PC-9 (cell line): ENCODE measurements at regions not wholly inside any gene's neighbourhood (a gene's known extent, or its start where the extent isn't known, plus 50 kb on each side); places are given as distances from the start of the nearest gene placed in this dataset.
A peak's percentile ranks its signal among the peaks of the same experiment; 100 is the strongest.

Experiments
- BruUV-seq: library from RNA; stranded (reverse); fragments of 400-500 nt; replicated peaks from 2 replicates; lab custom pipeline; 2021; lab: Mats Ljungman, UMichigan
- CTCF ChIA-PET: fragments of 300-600 bp; sonication (Branson Sonifier 250); formaldehyde crosslinking; loops from one replicate; lab custom pipeline; 2022; ENCODE audit warnings: antibody characterized with exemption; lab: Charles Lee
- POLR2A ChIA-PET: fragments of 300-600 bp; sonication (Branson Sonifier 250); formaldehyde crosslinking; loops from one replicate; lab custom pipeline; 2022; ENCODE audit warnings: antibody characterized with exemption; ENCODE audit not compliant: unreplicated experiment; lab: Charles Lee
- DNase-seq, 2 experiments: peaks; one replicate each; pipeline versions ENCODE4 v3.0.0 to v3.0.0-alpha.2; 2015 to 2022; ENCODE audit warnings: mixed read lengths in 1 of 2
- H2AFZ ChIP-seq: fragments of 200-600 bp; sonication (generic); 2 replicates; pipeline ENCODE4 v1.8.1; 2017; ENCODE audit warnings: antibody characterized with exemption
- H3F3A ChIP-seq: fragments of 200-600 bp; sonication (generic); 2 replicates; pipeline ENCODE4 v1.8.1; 2017; ENCODE audit warnings: antibody characterized with exemption, mild to moderate bottlenecking, low read depth; ENCODE audit not compliant: insufficient read depth
- H3K27ac ChIP-seq: fragments of 200-600 bp; sonication (generic); 2 replicates; pipeline ENCODE4 v1.6.1; 2016; ENCODE audit warnings: mixed run types
- H3K27me3 ChIP-seq: fragments of 200-600 bp; sonication (generic); 2 replicates; pipeline ENCODE4 v1.6.1; 2016; ENCODE audit warnings: low read depth, mixed run types; ENCODE audit not compliant: insufficient read depth
- H3K36me3 ChIP-seq: fragments of 200-600 bp; sonication (generic); 2 replicates; pipeline ENCODE4 v1.6.1; 2016; ENCODE audit warnings: low read depth, mixed run types
- H3K4me1 ChIP-seq: fragments of 200-600 bp; sonication (generic); replicated peaks from 2 replicates; pipeline ENCODE4 v1.6.1; 2016; ENCODE audit warnings: mixed run types; ENCODE audit not compliant: insufficient read depth
- H3K4me2 ChIP-seq: fragments of 200-600 bp; sonication (generic); 2 replicates; pipeline ENCODE4 v1.6.1; 2017; ENCODE audit warnings: mixed run types
- H3K4me3 ChIP-seq: fragments of 200-600 bp; sonication (generic); 2 replicates; pipeline ENCODE4 v1.6.1; 2016; ENCODE audit warnings: mixed run types
- H3K79me2 ChIP-seq: fragments of 200-600 bp; sonication (generic); 2 replicates; pipeline ENCODE4 v1.6.1; 2017; ENCODE audit warnings: low read depth, mixed run types
- H3K9me2 ChIP-seq: fragments of 200-600 bp; sonication (generic); 2 replicates; pipeline ENCODE4 v1.8.1; 2017; ENCODE audit warnings: mild to moderate bottlenecking; ENCODE audit not compliant: insufficient read depth
- H3K9me3 ChIP-seq: fragments of 200-600 bp; sonication (generic); 2 replicates; pipeline ENCODE4 v1.8.1; 2016; ENCODE audit warnings: low read depth; ENCODE audit not compliant: insufficient read depth
- H4K20me1 ChIP-seq: fragments of 200-600 bp; sonication (generic); 2 replicates; pipeline ENCODE4 v1.8.1; 2017; ENCODE audit not compliant: insufficient read depth
- CTCF ChIP-seq: fragments of 200-600 bp; sonication (generic); conservative IDR thresholded peaks from 2 replicates; pipeline ENCODE4 v1.6.1; 2017; ENCODE audit warnings: mixed run types, antibody characterized with exemption, mild to moderate bottlenecking, moderate library complexity
- EZH2 ChIP-seq: fragments of 200-600 bp; sonication (generic); IDR thresholded peaks from 2 replicates; pipeline ENCODE4 v1.8.0; 2017; ENCODE audit warnings: antibody characterized with exemption, low read depth
- intact Hi-C: fragments of 100-400 bp; cut with micrococcal nuclease; formaldehyde crosslinking; loops from one replicate; pipeline ENCODE4 v1.10.0; 2022; ENCODE audit not compliant: unreplicated experiment

- Histone ChIP-seq H3K4me3 (no peak overlapping the region), H3K9me3 (no peaks in the 10 kb centered on the region), H4K20me1 (no peaks in the 10 kb centered on the region), H3K9me2 (no peaks in the 10 kb centered on the region), H3K4me1 (peaks cover 46% of the 10 kb centered on the region), H3K36me3 (no peaks in the 10 kb centered on the region), H3K27ac (no peak overlapping the region), H3K27me3 (no peaks in the 10 kb centered on the region), H3F3A (peaks cover 31% of the 10 kb centered on the region), H2AFZ (no peak overlapping the region), H3K4me2 (no peak overlapping the region), H3K79me2 (0 out of 2 replicates have a peak, but pooled peaks cover 3% of the 10 kb centered on the region)
- intact Hi-C loops = no loop called here
- CTCF ChIA-PET = interaction anchor here (0.6 kb wide), 1 partner anchor 73 kb away, joined by 4 read pairs; no protein-coding TSS in a partner anchor
- no peak for DNase-seq
- BruUV-seq = no TSS peak
- TF ChIP-seq CTCF (no peak), EZH2 (no peak)
- POLR2A ChIA-PET = interaction anchor here (0.6 to 0.7 kb wide), 2 partner anchors 65 to 101 kb away, joined by 3 to 5 read pairs; no protein-coding TSS in a partner anchor
These were observed 86.6 kb upstream of the CHD2 start for GRCh38 chr15:92813485-92813884.

DNA sequence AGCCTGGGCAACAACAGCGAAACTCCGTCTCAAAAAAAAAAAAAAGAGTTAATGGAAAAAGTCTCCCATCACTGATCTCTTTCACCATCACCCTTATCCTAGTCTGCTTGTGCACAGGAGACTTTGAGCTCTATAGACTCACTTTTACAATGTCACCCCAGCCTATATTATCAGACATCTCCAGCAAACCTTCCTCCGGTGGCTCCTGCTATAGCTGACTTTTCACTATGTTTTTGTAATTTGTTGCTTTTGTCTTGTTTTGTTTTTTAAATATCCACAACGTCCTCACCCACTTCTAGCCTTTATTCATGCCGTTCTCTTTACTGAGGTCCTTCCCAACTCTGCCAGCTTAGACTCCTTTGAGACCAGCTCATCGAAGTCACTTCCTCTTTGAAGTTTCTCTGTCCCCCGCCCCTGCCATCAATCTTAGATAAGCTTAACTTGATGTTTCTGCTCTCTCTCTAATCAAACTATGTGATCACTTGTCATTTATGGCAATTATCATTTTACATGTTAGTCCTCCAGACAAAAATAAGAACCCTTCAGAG lies 82.7 kb upstream of the CHD2 start:
- H4K20me1 ChIP-seq = no peaks in the 10 kb centered on the region
- no TSS peak for BruUV-seq
- H3K27ac ChIP-seq = peak overlapping the region; percentile 96; the same call in 1 of the 2 replicates
- POLR2A ChIA-PET = interaction anchor here (0.5 kb wide), 1 partner anchor 932 kb away, joined by 3 read pairs; no protein-coding TSS in a partner anchor
- no peak for DNase-seq
- no peaks in the 10 kb centered on the region for H3K9me3 ChIP-seq
- CTCF ChIA-PET = interaction anchor here (0.6 kb wide), 1 partner anchor 82 kb away, joined by 3 read pairs; no protein-coding TSS in a partner anchor
- no peaks in the 10 kb centered on the region for H3K36me3 ChIP-seq
- peaks cover 42% of the 10 kb centered on the region for H3F3A ChIP-seq
- no peak overlapping the region for H3K4me2 ChIP-seq
- intact Hi-C loops = no loop called here
- no peak overlapping the region for H3K4me3 ChIP-seq
- no peaks in the 10 kb centered on the region for H3K79me2 ChIP-seq
- no peaks in the 10 kb centered on the region for H3K9me2 ChIP-seq
- no peak overlapping the region for H2AFZ ChIP-seq
- peaks cover 49% of the 10 kb centered on the region for H3K4me1 ChIP-seq
- no peaks in the 10 kb centered on the region for H3K27me3 ChIP-seq
- no peak for TF ChIP-seq EZH2
- TF ChIP-seq CTCF = no peak

DNA sequence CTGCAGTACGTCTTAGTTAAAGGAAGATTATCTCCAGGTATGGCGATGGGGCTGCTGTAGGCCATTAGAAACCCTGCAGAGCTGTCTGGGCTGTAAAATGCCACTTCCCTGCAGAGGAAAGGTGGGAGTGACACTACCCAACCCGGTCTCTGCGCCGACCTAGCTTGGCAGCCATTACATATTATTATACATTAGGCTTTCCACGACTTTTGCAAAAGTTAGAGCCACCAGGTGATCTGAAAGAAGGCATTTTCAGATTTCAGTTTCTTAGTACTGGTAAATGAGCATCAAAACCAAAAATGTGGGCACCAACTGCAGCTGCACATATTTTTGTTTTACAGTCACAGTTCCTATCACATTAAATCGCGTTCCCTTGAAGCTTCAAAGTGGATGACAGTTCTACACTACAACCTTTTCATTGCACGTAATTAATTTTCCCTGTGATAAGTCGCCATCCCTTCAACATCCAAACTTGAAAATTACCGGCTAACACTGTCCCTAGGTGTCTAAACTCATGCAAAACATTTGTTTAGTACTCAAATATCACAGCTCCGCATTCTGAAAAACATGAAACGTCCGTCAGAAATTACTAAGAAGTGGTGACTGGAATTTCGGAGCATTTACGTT lies 81.4 kb upstream of the CHD2 start:
- no peaks in the 10 kb centered on the region for H3K9me3 ChIP-seq
- peak overlapping the region; percentile 84 for H2AFZ ChIP-seq
- DNase-seq = no peak
- peak overlapping the region; percentile 96 for H3K27ac ChIP-seq
- H4K20me1 ChIP-seq = no peaks in the 10 kb centered on the region
- peaks cover 57% of the 10 kb centered on the region for H3K4me1 ChIP-seq
- ChIA-PET POLR2A (interaction anchor here (1.0 to 1.5 kb wide), 2 partner anchors 7 to 63 kb away, joined by 6 to 17 read pairs; no protein-coding TSS in a partner anchor), CTCF (no interaction called here)
- H3K4me2 ChIP-seq = peak overlapping the region; percentile 92
- no peaks in the 10 kb centered on the region for H3K79me2 ChIP-seq
- no peaks in the 10 kb centered on the region for H3K27me3 ChIP-seq
- H3F3A ChIP-seq = peaks cover 47% of the 10 kb centered on the region
- H3K4me3 ChIP-seq = peak overlapping the region; percentile 56; the same call in 1 of the 2 replicates
- intact Hi-C loops = no loop called here
- BruUV-seq = no TSS peak
- no peaks in the 10 kb centered on the region for H3K9me2 ChIP-seq
- H3K36me3 ChIP-seq = no peaks in the 10 kb centered on the region
- TF ChIP-seq EZH2 (no peak), CTCF (no peak)
